ENCODE measurements at regions not wholly inside any gene's neighbourhood (a gene's known extent, or its start where the extent isn't known, plus 50 kb on each side); places are given as distances from the start of the nearest gene placed in this dataset.

- TF ChIP-seq CTCF (IDR thresholded peaks at IDR 0.05), result no peak
- no peak for TF ChIP-seq POLR2A (IDR thresholded peaks at IDR 0.05)
These were observed 278.1 kb upstream of the CD180 start for GRCh38 chr5:67474597-67475238.
